HG03095 (cell line): ENCODE measurements at regions not wholly inside any gene's neighbourhood (a gene's known extent, or its start where the extent isn't known, plus 50 kb on each side); places are given as distances from the start of the nearest gene placed in this dataset.
"Not testable (repeated sequence)": the region's sequence is repeated elsewhere in the genome, so short reads cannot be mapped to it uniquely, and the experiment has no call there.

Experiments used
- ATAC-seq: cut with Tn5 transposase; IDR thresholded peaks from one replicate; pipeline ENCODE4 v1.9.1; 2021; ENCODE audit warnings: moderate library complexity; ENCODE audit not compliant: unreplicated experiment

- ATAC-seq = no peak
These were observed 335.4 kb upstream of the FAT1 start for GRCh38 chr4:187059021-187059420.

GRCh38 chr4:187059895-187060294 is 336.2 kb upstream of the FAT1 start:
- ATAC-seq = no peak

- no peak for ATAC-seq
These were observed 336.9 kb upstream of the FAT1 start for GRCh38 chr4:187060551-187060950.

- no peak for ATAC-seq
These were observed 339.6 kb upstream of the FAT1 start for GRCh38 chr4:187063251-187063650.

- ATAC-seq = no peak
These were observed 340.4 kb upstream of the FAT1 start for GRCh38 chr4:187064033-187064432.

GRCh38 chr4:187065396-187065795 is 341.7 kb upstream of the FAT1 start:
- no peak for ATAC-seq

GRCh38 chr4:187065806-187066205 is 342.1 kb upstream of the FAT1 start:
- ATAC-seq = no peak

- ATAC-seq = no peak
These were observed 345.7 kb upstream of the FAT1 start for GRCh38 chr4:187069398-187069797.

- no peak for ATAC-seq
These were observed 346.5 kb upstream of the FAT1 start for GRCh38 chr4:187070158-187070557.

- ATAC-seq = no peak
These were observed 347.1 kb upstream of the FAT1 start for GRCh38 chr4:187070740-187071139.

GRCh38 chr4:187071946-187072600 is 348.4 kb upstream of the FAT1 start:
- no peak for ATAC-seq

GRCh38 chr4:187073820-187074219 is 350.2 kb upstream of the FAT1 start:
- ATAC-seq = no peak

- no peak for ATAC-seq
These were observed 351.9 kb upstream of the FAT1 start for GRCh38 chr4:187075514-187075913.

GRCh38 chr4:187077744-187078401 is 354.2 kb upstream of the FAT1 start:
- no peak for ATAC-seq

- ATAC-seq = no peak
These were observed 361.0 kb upstream of the FAT1 start for GRCh38 chr4:187084701-187085100.

- ATAC-seq = no peak
These were observed 361.7 kb upstream of the FAT1 start for GRCh38 chr4:187085339-187085738.

- no peak for ATAC-seq
These were observed 362.5 kb upstream of the FAT1 start for GRCh38 chr4:187086151-187086550.

- ATAC-seq = no peak
These were observed 364.6 kb upstream of the FAT1 start for GRCh38 chr4:187088070-187088799.

- no peak for ATAC-seq
These were observed 366.7 kb upstream of the FAT1 start for GRCh38 chr4:187090401-187090800.

GRCh38 chr4:187090832-187091231 is 367.2 kb upstream of the FAT1 start:
- ATAC-seq = not testable (repeated sequence)

GRCh38 chr4:187094144-187094543 is 370.5 kb upstream of the FAT1 start:
- no peak for ATAC-seq

GRCh38 chr4:187098429-187098828 is 374.8 kb upstream of the FAT1 start:
- ATAC-seq = no peak
